Lower lobe of right lung (tissue), 2 donors: ENCODE measurements at regions not wholly inside any gene's neighbourhood (a gene's known extent, or its start where the extent isn't known, plus 50 kb on each side); places are given as distances from the start of the nearest gene placed in this dataset.

Experiments used
- ATAC-seq, 2 donors: fragments of 200-7000 bp; cut with Tn5 transposase; one replicate each; pipeline ENCODE4 v1.9.1; 2020 to 2022; ENCODE audit warnings: mild to moderate bottlenecking in 2 of 2, moderate library complexity in 2 of 2
- DNase-seq: peaks from one replicate; pipeline ENCODE4 v3.0.0-alpha.2; 2020
- H3K27ac ChIP-seq: fragments of 200-600 bp; one replicate; pipeline ENCODE4 v1.8.0; 2022
- H3K27me3 ChIP-seq: fragments of 200-600 bp; one replicate; pipeline ENCODE4 v1.8.0; 2022; ENCODE audit warnings: low read depth
- H3K36me3 ChIP-seq: fragments of 200-600 bp; one replicate; pipeline ENCODE4 v1.8.0; 2022; ENCODE audit warnings: mild to moderate bottlenecking
- H3K4me1 ChIP-seq: fragments of 200-600 bp; one replicate; pipeline ENCODE4 v1.8.0; 2022
- H3K4me3 ChIP-seq: fragments of 200-600 bp; one replicate; pipeline ENCODE4 v1.8.0; 2022; ENCODE audit warnings: mild to moderate bottlenecking
- H3K9me3 ChIP-seq: fragments of 200-600 bp; one replicate; pipeline ENCODE4 v1.8.0; 2022
- CTCF ChIP-seq: fragments of 200-600 bp; IDR thresholded peaks from one replicate; pipeline ENCODE4 v1.8.0; 2022; ENCODE audit warnings: antibody characterized with exemption, mild to moderate bottlenecking
- intact Hi-C: fragments of 100-400 bp; cut with DNase I; formaldehyde crosslinking; loops from one replicate; pipeline ENCODE4 v1.11.0; 2022
- donor health status: DM: no; HTN: yes; CAD: no; lungs with severe emphysema.

- H3K27ac ChIP-seq: no peak overlapping the region
- intact Hi-C loops: no loop called here
- ATAC-seq (no peak), DNase-seq (no peak)
- TF ChIP-seq CTCF: no peak
- H3K36me3 ChIP-seq: no peaks in the 10 kb centered on the region
- no peaks in the 10 kb centered on the region for H3K9me3 ChIP-seq
- H3K27me3 ChIP-seq: no peaks in the 10 kb centered on the region
- no peak overlapping the region for H3K4me3 ChIP-seq
- H3K4me1 ChIP-seq: no peaks in the 10 kb centered on the region
Observed at GRCh38 chr11:100472727-100473389, 214.2 kb upstream of the ARHGAP42 start.

GRCh38 chr11:100473390-100473740 lies 213.7 kb upstream of the ARHGAP42 start:
- no peak overlapping the region for H3K27ac ChIP-seq
- no peak for TF ChIP-seq CTCF
- intact Hi-C loops: no loop called here
- no peak for ATAC-seq
- DNase-seq: no peak
- no peak overlapping the region for H3K4me3 ChIP-seq
- H3K9me3 ChIP-seq: no peaks in the 10 kb centered on the region
- no peaks in the 10 kb centered on the region for H3K4me1 ChIP-seq
- H3K27me3 ChIP-seq: no peaks in the 10 kb centered on the region
- no peaks in the 10 kb centered on the region for H3K36me3 ChIP-seq

GRCh38 chr11:100484948-100485347 lies 202.1 kb upstream of the ARHGAP42 start:
- ATAC-seq (no peak), DNase-seq (no peak)
- Histone ChIP-seq H3K36me3 (no peaks in the 10 kb centered on the region), H3K27ac (no peak overlapping the region), H3K4me3 (no peak overlapping the region), H3K4me1 (no peaks in the 10 kb centered on the region), H3K27me3 (no peaks in the 10 kb centered on the region), H3K9me3 (no peaks in the 10 kb centered on the region)
- intact Hi-C loops: no loop called here
- no peak for TF ChIP-seq CTCF

GRCh38 chr11:100498780-100499179 lies 188.3 kb upstream of the ARHGAP42 start:
- Histone ChIP-seq H3K36me3 (no peaks in the 10 kb centered on the region), H3K4me3 (no peak overlapping the region), H3K27ac (no peak overlapping the region), H3K9me3 (no peaks in the 10 kb centered on the region), H3K4me1 (no peaks in the 10 kb centered on the region), H3K27me3 (no peaks in the 10 kb centered on the region)
- TF ChIP-seq CTCF: no peak
- no peak for DNase-seq
- intact Hi-C loops: no loop called here
- no peak for ATAC-seq

GRCh38 chr11:100501450-100501849 lies 185.6 kb upstream of the ARHGAP42 start:
- no peak for TF ChIP-seq CTCF
- Histone ChIP-seq H3K36me3 (no peaks in the 10 kb centered on the region), H3K4me1 (no peaks in the 10 kb centered on the region), H3K9me3 (no peaks in the 10 kb centered on the region), H3K4me3 (no peak overlapping the region), H3K27ac (no peak overlapping the region), H3K27me3 (no peaks in the 10 kb centered on the region)
- intact Hi-C loops: no loop called here
- ATAC-seq (no peak), DNase-seq (no peak)

GRCh38 chr11:100512475-100512874 lies 174.6 kb upstream of the ARHGAP42 start:
- no peaks in the 10 kb centered on the region for H3K4me1 ChIP-seq
- no peaks in the 10 kb centered on the region for H3K36me3 ChIP-seq
- TF ChIP-seq CTCF: no peak
- no peak overlapping the region for H3K27ac ChIP-seq
- H3K27me3 ChIP-seq: no peaks in the 10 kb centered on the region
- intact Hi-C loops: no loop called here
- no peak for ATAC-seq
- H3K4me3 ChIP-seq: no peak overlapping the region
- no peaks in the 10 kb centered on the region for H3K9me3 ChIP-seq
- DNase-seq: no peak
